Stimulated activated CD8-positive, alpha-beta memory T cell treated with anti-CD3 and anti-CD28 coated beads, Interleukin-15, amount 100 ng/mL, for 4 hours (primary cell): ENCODE measurements at regions not wholly inside any gene's neighbourhood (a gene's known extent, or its start where the extent isn't known, plus 50 kb on each side); places are given as distances from the start of the nearest gene placed in this dataset.

Source experiments
- DNase-seq, 2 donors: peaks; one replicate each; pipeline ENCODE4 v3.0.0-alpha.2; 2020; ENCODE audit warnings: low read depth in 2 of 2

GRCh38 chr3:59545374-59545773, 495.5 kb upstream of the CFAP20DC start:
- no peak for DNase-seq

GRCh38 chr3:59542276-59542675, 492.5 kb upstream of the CFAP20DC start:
- DNase-seq: no peak

DNA sequence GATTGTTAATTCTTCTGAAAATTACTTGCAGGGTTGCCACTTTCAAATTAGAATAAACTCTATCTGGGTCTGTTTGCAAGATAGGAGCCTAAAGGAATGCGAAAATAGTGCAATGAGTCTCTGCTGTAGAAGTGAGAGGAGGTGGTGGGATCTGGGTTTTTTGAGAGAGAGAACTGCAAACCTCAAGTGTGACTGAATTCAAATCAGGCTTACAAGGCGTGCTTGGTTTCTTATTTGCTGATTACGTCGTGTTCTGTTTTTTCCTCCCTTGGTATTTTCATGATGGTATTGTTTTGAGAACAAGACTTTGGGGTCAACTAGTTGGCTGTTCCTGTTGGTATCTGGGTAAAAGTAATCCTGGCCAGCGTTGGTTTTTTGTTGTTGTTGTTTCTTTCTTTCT, 490.9 kb upstream of the CFAP20DC start:
- DNase-seq: no peak

GRCh38 chr3:59540241-59540640, 490.4 kb upstream of the CFAP20DC start:
- no peak for DNase-seq

GRCh38 chr3:59538753-59539432, 489.1 kb upstream of the CFAP20DC start:
- DNase-seq: no peak

GRCh38 chr3:59535791-59536221, 486.0 kb upstream of the CFAP20DC start:
- DNase-seq: no peak

DNA sequence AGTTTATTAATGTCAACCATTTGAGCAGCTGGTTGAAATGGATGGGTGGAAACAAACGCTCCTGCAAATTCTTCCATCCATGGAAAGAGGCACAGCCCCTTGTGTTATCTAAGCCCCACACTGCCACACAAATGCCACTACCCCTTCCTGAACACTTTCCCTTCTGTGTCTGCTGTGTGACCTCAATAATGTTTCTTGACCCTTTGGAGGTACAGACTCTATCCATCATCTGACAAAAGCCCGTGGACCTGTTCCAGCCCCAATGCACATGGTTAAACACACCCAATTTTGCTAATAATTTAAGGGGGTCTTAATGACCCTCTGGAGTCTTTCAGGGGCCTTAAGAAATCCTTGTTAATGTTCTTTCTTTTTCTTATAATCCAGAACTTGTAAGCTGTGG, 482.2 kb upstream of the CFAP20DC start:
- DNase-seq: no peak

DNA sequence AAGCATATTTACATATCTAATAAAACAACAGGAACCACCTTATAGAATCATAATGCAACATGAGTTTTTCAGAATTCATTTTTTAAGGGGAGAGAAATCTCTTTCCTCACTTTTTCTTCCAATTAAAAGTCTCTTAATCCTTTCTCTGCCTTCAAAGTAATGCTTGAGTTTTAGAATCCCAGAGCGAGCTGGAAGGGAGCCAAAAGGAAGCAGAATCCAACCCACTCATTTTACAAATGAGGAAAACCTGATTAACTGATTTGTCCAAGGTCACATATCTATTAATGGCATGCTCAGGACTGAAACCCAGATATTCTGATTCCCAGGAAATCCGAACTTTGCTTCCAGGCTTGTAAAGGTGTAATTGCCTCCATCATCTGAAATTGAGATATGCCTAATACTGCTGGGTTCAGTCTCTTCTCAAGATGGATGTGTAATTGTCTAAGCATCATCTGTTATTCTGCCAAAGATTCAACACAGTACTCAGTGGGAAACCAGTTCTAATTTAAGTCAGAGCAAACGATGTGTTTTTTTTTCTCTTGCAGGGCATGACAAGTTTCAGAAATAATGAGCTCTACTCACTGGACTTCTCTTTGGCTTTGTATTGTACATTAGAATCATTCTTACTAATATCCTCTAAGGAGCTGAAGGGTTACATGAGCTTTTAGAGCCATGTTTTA, 481.4 kb upstream of the CFAP20DC start:
- no peak for DNase-seq

GRCh38 chr3:59528251-59528650, 478.4 kb upstream of the CFAP20DC start:
- no peak for DNase-seq

DNA sequence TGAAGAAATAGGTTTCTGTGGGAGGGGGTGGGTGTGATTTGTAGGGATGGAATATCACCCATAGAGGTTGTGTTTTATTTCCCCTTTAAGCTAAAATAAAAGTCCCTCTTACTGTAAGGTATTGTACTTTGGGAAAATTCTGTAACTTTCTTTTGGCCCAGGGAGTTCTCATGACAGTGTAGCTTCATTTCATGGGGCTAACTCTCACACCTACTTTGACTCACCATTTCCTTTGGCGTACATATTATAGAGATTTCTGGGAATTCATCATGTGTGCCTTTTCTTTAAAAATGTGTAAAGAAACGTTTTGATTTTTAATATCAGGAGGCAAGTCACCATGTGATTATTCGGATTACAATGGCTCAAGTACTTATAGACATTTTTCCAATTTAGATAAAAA, 477.7 kb upstream of the CFAP20DC start:
- DNase-seq: no peak

DNA sequence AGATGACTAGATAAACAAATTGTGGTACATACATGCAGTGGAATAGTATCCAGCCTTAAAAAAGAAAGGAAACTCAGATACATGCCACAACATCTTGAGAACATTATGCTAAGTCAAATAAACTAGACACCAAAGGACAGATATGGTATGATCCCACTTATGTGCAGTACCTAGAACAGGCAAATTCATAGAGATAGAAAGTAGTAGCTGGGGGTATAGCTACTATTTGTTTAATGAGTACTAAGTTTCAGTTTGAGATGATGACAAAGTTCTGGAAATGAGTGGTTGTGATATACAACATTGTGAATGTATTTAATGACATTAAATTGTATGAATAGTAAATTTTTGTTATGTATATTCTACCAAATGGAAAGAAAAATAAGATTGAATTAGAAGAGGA, 477.2 kb upstream of the CFAP20DC start:
- no peak for DNase-seq

DNA sequence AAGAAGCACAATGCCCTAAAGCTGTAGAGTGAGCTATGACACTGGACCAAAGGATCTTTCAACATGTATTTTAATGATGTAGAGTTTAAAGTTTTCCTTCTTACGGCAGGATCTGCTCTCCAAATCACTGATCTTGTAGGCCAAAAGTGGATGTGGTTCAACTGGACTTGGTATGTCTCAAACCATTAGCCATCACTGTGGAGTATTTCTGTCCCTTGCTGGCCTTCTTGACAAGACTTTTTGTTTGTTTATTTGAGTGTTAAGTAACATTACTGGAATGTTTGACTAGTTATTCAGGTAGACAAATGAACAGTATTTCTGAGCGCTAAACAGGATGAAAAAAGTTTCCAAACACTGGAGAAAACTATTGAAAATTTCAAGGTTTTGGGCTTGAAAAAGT, 472.7 kb upstream of the CFAP20DC start:
- no peak for DNase-seq

GRCh38 chr3:59519094-59519493, 469.3 kb upstream of the CFAP20DC start:
- DNase-seq: no peak

DNA sequence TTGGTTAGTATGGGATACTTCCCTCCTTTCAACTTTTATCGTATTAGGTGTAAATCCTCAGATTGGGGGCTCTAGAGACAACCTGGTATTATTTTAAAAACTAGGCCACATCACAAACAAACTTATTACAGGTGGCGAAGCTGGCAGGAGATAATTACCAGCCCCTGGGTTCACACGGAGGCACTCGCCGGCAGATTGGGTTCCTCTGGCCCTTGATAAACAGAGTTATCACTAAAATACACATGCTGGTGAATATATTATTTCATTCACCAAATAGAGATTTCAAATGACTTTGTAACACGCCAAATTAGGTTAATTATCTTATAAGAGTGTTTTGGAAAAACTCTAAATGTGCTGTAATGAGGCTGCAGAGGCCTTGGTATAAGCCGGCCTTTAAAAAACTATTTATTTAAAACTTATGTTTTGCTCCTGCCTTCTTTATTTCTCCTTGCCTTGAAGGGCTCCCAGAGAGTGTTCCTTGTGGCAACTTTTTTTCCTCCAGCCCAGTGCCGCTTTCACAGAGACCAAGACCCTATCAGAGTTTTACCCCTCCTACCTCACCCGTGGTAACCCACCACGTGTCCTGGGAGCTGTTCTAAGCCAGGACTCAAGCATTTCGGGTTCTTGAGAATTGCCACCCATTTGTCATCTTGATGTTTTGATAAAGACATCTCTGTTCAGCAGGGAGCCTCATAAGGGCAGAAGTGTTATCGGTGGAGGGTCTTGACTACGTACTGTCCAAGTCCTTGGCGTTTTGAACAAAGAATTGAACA, 468.6 kb upstream of the CFAP20DC start:
- no peak for DNase-seq

DNA sequence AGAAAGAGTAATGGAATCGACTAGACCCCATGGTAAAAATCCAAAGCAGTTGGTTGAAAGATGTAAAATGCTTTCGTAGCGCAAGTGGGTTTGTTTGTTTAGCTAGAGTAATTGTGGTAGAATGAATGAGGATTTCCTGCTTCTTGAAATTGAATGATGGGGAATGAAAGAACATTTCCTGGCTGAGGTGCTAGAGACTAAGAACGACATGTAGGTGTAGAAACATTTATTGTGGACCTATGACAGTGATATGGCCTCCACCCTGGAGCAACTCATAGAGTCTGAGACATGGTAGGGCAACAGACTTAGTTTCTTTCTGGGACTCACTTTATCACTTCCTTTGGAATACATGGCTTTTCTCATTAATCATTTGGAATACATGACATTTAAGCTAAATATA, 467.6 kb upstream of the CFAP20DC start:
- no peak for DNase-seq

DNA sequence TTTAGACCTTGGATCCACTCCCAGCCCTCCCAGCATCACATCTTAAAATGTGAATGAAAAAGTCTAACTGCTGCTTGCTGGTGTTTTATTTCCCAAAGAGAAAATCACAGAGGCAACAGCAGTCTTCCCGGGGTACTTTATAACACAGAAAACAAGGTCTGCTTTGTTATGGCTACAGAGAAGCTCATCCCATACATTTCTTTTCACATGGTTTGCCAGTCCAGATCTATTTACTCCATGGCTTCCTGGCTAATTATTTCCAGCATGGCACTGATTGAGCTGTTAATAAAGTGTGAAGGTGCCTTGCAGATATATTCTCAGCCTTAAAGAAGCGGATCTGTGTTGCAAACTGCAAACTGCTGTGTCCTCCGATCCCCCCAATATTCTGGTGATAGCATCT, 466.1 kb upstream of the CFAP20DC start:
- no peak for DNase-seq

DNA sequence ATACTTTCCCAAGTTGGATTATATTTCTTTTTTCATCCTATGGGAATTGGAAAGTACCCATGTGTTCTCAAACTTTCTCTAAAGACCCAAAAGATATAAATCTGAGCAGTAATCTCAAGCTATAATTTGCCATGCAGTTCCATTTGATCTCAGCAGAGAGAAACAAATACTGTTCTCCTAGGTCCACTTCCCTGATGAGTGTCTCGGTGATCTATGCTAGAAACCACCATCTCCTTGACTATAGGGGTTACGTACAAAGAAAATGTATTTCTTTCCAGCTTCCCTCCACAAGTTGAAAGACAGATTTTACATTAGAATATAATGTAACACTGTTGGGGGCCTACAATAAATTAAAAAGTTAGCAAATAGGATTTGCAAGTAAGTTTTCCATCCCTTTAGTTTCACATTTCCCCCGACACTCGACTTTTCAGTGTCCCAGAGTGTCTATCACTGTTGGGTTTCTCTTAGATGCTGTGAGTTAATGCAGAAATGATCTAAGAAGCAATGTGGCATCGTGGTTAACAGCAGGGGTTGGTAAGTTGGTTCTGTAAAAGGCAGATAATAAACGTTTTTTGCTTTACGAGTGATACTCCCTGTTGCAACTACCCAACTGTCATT, 465.1 kb upstream of the CFAP20DC start:
- no peak for DNase-seq

DNA sequence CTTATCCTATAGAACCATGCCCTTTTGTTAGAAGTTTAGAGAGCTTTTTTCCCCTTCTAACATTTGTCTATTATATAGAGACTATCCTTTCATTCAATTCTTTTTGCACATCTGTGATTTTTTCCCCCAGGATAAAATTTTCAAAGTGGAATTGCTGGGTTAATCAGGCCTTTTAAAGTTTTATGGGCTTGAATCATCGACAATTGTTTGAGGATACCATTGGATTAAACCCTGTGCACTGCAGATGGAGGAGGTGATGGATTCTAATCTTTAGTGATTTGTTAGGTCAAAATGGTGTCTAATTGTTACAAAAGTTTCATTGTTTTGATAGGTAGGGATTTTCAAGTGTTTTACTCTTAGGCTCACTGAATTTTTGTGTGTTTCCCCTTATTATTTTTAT, 463.7 kb upstream of the CFAP20DC start:
- DNase-seq: no peak

GRCh38 chr3:59512066-59512465, 462.2 kb upstream of the CFAP20DC start:
- DNase-seq: no peak

DNA sequence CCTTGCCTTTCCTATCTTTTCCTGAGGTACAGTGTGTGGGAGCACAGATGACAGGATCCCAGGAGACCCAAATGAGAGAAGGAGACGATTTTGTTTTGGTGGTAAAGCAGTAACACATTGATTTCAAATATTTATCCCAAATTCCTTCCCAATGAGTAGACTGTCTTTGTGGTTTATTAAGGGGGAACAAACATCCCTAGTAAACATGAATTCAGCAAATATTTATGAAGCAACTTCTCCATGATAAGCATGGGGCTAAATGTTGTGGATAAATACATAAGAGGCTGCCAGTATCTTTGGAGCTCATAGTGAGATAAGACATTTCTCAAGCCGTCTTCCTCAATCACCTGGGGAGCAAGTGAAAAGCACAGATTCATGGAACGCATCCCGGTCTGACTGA, 460.8 kb upstream of the CFAP20DC start:
- no peak for DNase-seq

DNA sequence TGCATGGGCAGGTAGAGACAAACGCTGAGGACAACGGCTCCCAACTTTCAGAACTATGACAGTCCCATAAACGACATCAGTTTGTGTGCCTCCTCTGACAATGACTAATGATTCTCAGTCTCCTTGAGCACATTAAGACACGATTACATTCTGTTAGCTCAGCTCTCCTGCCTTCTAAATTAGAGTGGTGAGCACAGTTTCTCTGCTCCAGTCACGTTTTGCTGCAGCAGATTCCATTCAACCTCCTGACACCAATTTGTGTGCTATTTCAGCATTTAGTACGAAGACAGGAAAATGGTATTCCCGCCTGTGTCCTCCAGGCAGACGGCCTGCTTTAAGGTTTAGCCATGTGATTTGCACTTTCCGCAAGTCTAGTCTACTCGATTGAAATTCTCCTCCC, 458.4 kb upstream of the CFAP20DC start:
- DNase-seq: no peak

DNA sequence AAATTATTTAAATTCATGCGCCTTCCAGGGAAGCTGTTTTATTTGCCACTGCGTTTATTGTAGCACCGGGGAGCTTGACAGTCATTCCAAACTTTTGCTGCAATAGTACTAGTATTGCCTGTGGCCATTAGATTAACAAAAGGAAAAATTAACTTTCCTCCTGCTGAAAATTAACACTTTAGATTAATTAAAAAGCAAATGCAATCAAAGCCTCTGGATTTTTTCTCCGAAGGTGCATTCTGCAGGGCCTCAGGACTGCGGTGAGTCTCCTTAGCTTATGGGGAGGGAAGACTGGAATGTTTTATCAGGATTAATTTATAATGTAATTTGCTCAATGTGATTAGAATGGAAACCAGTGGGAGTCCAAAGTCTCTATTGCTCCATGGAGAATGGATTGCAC, 456.4 kb upstream of the CFAP20DC start:
- no peak for DNase-seq

DNA sequence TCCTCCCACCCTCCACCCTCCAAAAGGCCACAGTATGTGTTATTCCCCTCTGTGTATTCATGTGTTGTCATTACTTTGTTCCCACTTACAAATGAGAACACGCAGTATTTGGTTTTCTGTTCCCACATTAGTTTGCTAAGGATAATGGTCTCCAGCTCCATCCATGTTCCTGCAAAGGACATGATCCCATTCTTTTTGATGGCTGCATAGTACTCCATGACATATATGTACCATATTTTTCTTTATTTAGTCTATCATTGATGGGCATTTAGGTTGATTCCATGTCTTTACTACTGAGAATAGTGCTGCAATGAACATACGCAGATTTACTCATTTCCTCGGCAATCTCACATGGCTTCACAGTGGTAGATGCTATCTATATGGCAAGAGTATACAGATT, 453.6 kb upstream of the CFAP20DC start:
- DNase-seq: no peak
